HG03460 (cell line): ENCODE measurements at regions not wholly inside any gene's neighbourhood (a gene's known extent, or its start where the extent isn't known, plus 50 kb on each side); places are given as distances from the start of the nearest gene placed in this dataset.
"Not testable (repeated sequence)": the region's sequence is repeated elsewhere in the genome, so short reads cannot be mapped to it uniquely, and the experiment has no call there.

ENCODE experiments used
- ATAC-seq: cut with Tn5 transposase; IDR thresholded peaks from one replicate; pipeline ENCODE4 v1.9.1; 2021; ENCODE audit not compliant: unreplicated experiment

- ATAC-seq, result not testable (repeated sequence)
These were observed 92.1 kb upstream of the MSH6 start for GRCh38 chr2:47690706-47691325.

DNA sequence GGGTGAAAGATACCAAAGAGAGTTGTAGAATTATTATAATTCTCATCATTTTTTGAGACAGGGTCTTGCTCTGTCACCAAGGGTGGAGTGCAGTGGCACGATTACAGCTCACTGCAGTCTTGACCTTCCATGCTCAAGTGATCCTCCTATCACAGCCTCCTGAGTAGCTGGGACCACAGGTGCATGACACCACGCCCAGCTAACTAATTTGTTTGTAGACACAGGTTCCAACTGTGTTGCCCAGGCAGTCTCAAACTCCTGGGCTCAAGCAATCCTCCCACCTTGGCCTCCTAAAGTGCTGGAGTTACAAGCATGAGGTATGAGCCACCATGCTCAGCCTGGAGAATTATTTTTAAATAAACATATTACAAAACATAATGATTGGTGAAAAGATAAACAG lies 92.8 kb upstream of the MSH6 start:
- ATAC-seq, result no peak

GRCh38 chr2:47689118-47689517 lies 93.8 kb upstream of the MSH6 start:
- ATAC-seq, result peak; percentile 83

DNA sequence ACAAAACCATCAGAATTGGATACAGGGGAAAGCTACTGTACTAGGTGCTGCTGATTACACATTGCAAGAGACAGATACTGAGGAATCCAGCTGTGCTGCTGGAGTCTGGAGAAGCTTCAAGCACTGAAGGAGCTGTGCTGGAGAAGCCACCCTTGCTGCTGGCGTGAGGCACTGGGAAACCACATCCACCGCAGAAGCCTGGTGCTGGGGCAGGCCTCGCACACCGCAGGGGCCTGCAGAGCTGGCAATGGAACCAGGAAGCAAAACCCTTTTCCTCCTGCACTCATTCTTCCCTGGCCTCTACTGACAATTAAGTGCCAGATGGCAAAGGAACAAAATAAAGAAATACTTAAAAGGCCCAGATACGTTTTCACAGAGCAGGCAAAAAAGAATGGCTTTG lies 94.4 kb upstream of the MSH6 start:
- no peak for ATAC-seq

GRCh38 chr2:47687856-47688255 lies 95.1 kb upstream of the MSH6 start:
- no peak for ATAC-seq

DNA sequence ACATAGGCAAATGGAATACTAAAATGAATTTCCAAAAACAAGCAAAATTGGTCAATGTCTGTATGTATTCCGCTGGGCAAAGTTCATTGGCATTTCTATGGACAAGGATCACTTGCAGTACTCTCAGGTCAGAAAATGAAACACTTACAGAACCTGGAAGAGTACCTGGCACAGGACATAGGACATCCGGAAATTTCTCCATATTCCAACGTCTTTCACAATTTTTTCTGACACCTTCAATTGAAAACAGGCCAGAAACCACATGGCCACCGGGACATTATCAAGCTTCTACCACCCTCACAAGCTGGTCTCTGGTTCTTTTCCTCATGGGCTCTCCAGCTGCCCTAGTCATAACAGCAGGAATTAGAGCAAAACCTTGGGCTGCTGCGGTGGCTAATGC lies 96.9 kb upstream of the MSH6 start:
- no peak for ATAC-seq

DNA sequence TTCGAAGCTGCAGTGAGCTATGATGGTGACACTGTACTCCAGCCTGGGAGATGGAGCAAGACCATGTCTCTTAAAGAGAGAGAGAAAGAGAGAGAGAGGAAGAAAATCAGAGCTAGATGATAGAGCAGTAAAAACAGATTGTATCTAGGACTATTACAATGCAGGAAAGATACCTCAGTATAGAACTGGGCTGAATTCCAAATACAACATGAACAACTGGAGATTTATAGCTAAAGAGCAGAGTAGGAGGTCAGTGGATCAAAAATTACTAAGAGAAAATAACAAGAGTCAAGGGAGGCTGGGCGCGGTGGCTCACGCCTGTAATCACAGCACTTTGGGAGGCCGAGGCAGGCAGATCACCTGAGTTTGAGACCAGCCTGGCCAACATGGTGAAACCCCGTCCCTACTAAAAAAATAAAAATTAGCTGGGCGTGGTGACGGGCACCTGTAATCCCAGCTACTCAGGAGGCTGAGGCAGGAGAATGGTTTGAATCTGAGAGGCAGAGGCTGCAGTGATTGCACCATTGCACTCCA lies 100.7 kb upstream of the MSH6 start:
- ATAC-seq, result no peak

DNA sequence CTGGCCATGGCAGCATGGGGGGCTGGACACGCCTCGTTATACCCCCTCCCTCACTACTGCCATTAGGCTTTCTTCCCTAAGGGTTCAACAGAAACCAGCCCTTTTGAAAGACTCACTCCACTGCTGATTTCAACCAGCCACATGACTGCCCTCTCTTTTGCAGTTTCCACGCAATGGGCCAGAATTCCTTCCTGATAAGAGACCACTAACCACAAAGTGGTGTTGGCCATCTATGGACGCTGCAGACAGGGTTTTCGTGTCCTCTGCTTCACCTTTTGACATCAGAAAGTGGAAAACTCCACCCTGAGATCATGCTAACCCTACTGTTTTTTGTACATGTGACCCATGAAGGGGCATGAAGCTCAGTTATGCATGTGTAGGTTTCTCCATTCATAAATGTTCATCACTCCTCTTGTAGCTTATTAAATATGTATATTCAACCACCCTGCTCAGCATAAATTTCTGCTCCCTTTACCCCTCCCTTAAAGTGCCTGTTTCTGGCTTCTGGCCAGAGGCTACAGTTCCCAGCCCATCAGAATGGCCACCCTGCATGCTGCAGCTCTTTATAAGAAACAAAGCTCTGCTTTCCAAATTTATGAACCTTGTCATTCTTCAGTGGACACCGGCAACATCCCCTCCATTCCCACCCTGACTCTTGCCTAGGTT lies 105.6 kb upstream of the KCNK12 start:
- ATAC-seq, result no peak

DNA sequence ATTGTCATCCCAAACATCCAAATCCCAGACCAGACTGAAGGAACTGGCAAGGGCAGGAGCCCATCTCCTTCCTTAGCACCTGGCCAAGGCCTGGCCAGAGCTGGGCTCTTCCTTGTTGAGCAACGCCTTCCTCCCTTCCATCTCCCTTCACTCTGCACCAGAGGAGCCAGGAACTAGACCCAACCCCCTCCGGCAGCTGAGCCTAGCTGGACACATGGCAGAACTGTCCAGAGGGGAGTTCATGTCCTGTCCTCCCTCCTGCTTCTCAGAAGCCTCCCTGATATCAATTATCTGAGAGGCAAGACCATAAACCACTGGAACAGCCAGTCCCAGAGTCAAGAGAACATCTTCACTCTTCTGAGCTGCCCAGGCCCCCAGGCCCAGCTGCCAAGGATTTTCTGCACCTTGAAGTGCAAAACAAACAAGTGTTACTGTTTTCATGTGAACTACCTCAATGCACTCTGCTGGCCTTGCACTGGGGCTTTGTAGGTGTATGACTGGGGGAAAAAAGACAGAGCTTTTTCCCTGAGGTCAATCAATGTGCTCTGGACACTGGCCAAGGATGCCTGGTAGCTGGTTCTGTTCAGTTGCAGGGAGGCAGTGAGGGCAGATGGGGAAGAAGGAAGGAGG lies 104.5 kb upstream of the KCNK12 start:
- ATAC-seq, result no peak

DNA sequence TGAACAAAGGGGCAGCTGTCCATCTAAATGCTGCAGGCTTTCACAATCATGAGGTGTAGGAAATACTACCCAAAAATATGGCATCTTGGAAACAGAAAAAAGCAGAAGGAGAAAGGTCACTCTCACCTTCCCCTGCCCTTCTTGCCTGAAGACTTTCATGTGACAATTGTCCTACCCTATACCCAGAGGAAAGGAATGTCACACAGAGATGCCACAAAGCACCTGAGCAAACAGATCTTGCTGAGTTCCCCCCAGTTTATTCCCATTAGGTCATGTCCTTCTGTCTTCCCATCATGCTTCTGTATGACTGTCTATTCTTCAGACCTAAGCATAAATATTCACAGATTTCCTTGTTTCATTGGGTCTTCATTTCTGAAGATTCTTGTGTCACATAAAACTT lies 95.5 kb upstream of the KCNK12 start:
- ATAC-seq, result no peak

DNA sequence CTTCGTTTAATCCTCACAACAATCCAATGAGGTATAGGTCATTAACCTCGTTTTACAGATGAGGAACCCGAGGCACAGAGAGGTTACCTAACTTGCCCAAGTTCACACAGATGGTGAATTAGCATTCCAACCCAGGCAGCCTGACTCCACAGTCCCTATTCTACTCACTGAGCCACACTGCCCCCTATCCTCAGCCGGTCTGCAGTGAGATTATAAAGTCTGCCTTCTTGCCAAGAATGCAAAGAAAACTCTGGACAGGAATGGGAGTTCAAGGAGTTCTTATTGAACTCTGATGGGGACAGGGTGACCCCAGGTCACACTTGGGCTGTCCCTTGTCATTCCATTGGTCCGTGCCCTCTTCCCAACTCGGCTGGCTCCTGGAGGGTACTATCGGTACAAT lies 94.0 kb upstream of the KCNK12 start:
- ATAC-seq, result no peak

DNA sequence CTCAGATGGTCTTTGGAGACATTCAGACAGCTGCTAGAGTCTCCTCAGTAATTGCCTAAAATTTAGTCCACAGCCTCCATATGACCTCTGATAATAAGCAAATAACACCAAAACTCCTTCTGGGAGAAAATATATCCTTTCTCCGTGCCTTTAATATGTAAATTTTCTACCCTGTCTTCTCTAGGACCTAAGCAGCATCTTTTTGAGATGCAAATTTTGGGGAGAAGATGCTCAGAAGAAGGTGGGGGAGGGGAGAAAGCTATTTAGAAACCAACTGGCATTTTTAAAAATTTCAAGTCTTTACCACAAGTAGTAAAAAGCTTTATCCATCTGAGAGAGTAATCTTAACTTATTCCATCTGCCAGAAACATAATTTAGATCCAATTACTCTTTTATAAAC lies 91.8 kb upstream of the KCNK12 start:
- ATAC-seq, result no peak

DNA sequence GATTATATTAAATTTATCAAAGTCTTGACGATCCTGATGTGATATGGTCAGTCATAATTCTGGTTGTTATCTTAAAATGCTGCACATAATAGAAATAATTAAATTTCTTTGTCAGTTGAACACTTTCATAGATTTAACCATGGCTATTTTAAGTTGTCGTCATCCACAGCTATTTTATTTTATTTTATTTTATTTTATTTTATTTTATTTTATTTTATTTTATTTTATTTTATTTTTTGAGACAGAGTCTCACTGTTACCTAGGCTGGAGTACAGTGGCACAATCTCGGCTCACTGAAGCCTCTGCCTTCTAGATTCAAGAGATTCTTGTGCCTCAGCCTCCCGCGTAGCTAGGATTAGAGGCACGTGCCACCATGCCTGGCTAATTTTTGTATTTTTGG lies 90.5 kb upstream of the KCNK12 start:
- ATAC-seq, result no peak

DNA sequence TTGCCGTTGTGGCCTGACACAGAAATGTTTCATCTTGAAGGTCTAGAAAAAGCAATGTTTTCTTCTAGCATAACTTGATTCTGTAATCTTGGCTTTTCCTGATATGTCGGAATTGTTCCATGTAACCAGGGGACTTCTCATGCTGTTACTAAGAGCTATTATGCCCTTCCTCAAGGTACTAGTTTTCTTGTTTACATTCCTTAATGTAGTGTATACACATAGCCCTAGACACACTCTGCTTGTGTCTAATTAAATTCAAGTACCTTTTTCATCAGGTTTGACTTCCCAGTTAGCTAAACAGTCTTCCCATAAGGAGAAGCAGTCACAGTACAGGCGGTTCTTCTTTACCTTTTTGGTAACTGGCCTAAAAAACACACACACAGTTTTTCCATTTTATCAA lies 89.4 kb upstream of the KCNK12 start:
- no peak for ATAC-seq

DNA sequence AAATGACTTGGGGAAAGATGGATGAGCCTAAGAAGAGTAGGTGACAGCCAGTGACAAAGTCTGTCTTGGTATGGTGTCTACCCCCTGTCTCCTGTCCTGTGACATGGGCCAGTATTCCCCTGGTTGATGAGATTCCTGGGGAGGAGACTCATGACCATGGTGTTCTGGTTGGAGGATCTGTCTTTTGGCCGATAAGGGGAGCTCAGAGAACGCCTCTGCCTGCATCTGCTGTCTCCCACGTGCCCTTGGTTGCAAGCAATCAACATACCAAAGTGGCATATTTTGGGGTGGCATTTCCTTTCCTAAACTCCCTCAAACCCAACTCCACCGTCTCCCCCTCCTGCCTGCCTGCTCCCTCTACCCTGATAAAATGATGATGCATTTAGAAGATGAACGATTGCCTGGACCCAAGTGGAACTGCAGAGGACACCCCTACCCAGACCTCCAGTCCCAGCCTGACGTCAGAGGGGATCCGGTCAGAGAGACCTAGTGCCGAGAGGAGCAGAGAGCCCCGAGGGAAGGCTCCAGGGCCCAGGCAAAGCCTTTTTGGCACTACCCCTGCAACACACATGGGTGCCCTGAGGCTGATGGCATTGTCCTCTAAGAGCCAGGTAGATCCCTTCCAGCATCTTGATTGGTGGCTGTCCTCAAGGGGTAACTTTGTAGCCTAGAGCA lies 88.0 kb upstream of the KCNK12 start:
- ATAC-seq, result no peak

DNA sequence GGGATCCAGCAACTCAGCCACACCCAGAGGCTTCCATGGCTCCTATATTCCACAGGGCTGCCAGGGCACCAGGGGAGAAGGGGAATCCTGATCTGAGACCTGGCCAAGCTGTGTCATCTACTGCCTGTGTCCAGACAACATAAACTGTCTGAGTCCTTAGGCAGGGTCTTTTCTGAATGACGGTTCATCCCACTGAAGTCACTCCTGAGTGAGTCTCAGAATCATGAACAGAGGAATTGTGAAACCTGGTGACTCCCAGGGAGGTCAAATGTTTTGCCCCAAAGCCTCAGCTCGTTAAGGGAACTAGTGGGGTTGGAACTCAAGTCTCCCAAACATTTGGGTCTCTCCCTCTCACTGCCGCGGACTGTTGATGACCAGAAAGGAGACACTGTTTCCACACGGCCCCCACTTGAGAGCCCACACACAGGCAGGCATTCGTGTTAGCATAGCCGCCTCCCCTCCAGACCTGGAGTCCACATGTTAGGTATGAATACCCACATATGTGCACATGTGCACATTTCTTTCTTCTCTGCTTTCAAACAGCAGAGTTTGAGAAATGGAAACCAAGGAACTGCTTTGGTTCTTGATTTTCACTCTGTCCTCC lies 87.2 kb upstream of the KCNK12 start:
- no peak for ATAC-seq

DNA sequence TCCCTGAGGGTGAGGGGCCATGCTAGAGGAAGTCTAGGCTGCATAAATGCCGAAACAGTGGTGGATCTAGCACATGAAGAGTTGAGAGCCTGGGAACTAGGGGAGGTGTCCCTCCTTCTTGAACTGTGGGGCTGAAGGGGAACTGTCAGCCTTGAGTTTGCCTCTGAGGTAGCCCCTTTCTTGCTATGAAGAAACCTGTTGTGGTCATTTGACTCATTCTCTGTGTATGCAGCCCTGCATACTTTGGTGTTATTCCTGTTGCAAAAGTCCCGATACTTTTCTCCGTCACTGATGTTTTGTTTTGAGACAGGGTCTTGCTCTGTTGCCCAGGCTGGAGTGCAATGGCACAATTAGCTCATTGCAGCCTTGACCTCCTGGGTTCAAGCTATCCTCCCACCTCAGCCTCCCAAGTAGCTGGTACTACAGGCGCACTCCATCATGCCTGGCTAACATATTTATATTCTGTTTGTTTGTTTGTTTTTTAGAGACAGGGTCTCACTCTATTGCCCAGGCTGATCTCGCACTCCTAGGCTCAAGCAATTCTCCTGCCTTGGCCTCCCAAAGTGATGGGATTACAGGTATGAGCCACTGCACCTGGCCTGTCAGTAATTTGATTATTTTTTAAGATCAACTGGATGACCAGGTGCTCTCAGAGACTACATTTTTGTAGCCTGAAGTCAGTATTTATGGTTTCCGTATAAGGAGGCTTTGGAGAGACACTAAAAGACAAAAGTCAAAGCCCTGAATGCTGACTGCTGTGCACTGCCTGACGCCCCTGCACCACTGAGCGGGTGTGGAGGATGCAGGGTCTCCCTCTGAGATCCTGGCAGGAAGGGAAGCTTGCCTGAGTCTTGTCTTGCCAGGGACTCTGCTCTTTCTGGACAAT lies 86.2 kb upstream of the KCNK12 start:
- no peak for ATAC-seq

GRCh38 chr2:47655563-47655880 lies 84.7 kb upstream of the KCNK12 start:
- peak; percentile 2 for ATAC-seq

DNA sequence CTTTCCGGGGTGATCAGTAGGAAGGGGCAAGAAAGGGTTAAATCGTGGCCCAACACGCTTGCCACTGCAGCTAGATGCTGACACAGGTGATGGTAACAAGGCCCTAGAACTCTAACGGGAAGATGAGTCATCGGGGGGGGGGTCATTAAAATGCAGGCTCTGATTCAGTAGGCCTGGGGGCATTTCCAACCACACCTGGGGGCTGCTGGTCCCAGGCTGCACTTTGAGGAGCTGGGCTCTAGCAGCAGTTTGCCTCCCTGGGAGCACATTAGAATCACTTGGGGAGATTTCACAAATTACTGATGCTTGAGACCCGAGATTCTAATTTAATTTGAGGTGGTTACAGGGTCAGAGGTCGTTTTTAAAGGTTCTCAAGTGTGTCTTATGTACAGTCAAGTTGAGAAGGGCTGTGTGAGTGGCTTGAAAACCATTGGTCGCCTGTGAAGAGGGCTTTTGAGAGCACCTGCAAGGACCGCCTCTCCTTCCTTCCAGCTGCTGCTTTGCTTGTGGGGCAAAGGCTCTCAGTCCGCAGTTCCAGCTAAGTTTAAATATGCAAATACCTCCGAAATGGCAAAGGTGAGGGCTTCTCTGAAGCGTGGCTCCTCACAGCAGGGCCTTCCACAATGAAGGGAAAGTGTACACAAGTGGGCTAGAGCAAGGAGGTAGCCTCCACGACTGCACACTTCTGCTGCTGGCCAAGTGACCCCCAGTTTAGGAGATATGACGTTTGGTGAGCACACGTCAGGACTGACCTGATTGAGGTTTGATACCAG lies 84.2 kb upstream of the KCNK12 start:
- ATAC-seq, result peak; percentile 86
